PC-3 (cell line): ENCODE measurements at regions not wholly inside any gene's neighbourhood (a gene's known extent, or its start where the extent isn't known, plus 50 kb on each side); places are given as distances from the start of the nearest gene placed in this dataset.

Source experiments
- ATAC-seq: fragments of 200-7000 bp; cut with Tn5 transposase; 2 replicates; pipeline ENCODE4 v1.9.1; 2020; ENCODE audit warnings: mild to moderate bottlenecking, moderate library complexity
- BruUV-seq: library from RNA; stranded (reverse); fragments of 400-500 nt; replicated peaks from 2 replicates; lab custom pipeline; 2021; lab: Mats Ljungman, UMichigan
- CTCF ChIA-PET: fragments of 300-600 bp; sonication (Branson Sonifier 250); formaldehyde crosslinking; loops from one replicate; lab custom pipeline; 2022; ENCODE audit warnings: antibody characterized with exemption; lab: Charles Lee
- POLR2A ChIA-PET: fragments of 300-600 bp; sonication (Branson Sonifier 250); formaldehyde crosslinking; loops from one replicate; lab custom pipeline; 2022; ENCODE audit warnings: antibody characterized with exemption; ENCODE audit not compliant: unreplicated experiment; lab: Charles Lee
- DNase-seq: peaks from one replicate; pipeline ENCODE4 v3.0.0-alpha.2; 2015
- H2AFZ ChIP-seq: fragments of 300-600 bp; sonication (generic); 2 replicates; pipeline ENCODE4 v1.6.0; 2016; ENCODE audit warnings: antibody characterized with exemption, low read length
- H3F3A ChIP-seq: fragments of 300-600 bp; sonication (generic); one replicate; pipeline ENCODE4 v1.6.0; 2017; ENCODE audit warnings: antibody characterized with exemption, low read length, control low read depth, mild to moderate bottlenecking; ENCODE audit not compliant: unreplicated experiment
- H3K27ac ChIP-seq: fragments of 300-600 bp; sonication (generic); 2 replicates; pipeline ENCODE4 v1.5.1; 2016; ENCODE audit warnings: mild to moderate bottlenecking, low read length
- H3K27me3 ChIP-seq: fragments of 300-600 bp; sonication (generic); 2 replicates; pipeline ENCODE4 v1.6.1; 2016; ENCODE audit warnings: low read length, mixed read lengths
- H3K36me3 ChIP-seq: fragments of 300-600 bp; sonication (generic); 2 replicates; pipeline ENCODE4 v1.6.1; 2016; ENCODE audit warnings: low read depth, mixed run types, low read length, mixed read lengths
- H3K4me1 ChIP-seq: fragments of 300-600 bp; sonication (generic); 2 replicates; pipeline ENCODE4 v1.5.1; 2016; ENCODE audit warnings: low read length; ENCODE audit not compliant: insufficient read depth
- H3K4me2 ChIP-seq: fragments of 300-600 bp; sonication (generic); 2 replicates; pipeline ENCODE4 v1.6.0; 2016; ENCODE audit warnings: low read length
- H3K4me3 ChIP-seq: fragments of 300-600 bp; sonication (generic); 2 replicates; pipeline ENCODE4 v1.5.1; 2016; ENCODE audit warnings: mild to moderate bottlenecking, low read length, mixed read lengths
- H3K79me2 ChIP-seq: fragments of 300-600 bp; sonication (generic); 2 replicates; pipeline ENCODE4 v1.6.1; 2017; ENCODE audit warnings: low read length, mixed read lengths
- H3K9ac ChIP-seq: fragments of 300-600 bp; sonication (generic); 2 replicates; pipeline ENCODE4 v1.6.0; 2016; ENCODE audit warnings: mild to moderate bottlenecking, low read length
- H3K9me2 ChIP-seq: fragments of 300-600 bp; sonication (generic); replicated peaks from 2 replicates; pipeline ENCODE4 v1.6.1; 2016; ENCODE audit warnings: mixed run types, low read length, mixed read lengths
- H3K9me3 ChIP-seq: fragments of 300-600 bp; sonication (generic); 2 replicates; pipeline ENCODE4 v1.6.1; 2016; ENCODE audit warnings: low read length, mixed read lengths
- H4K20me1 ChIP-seq: fragments of 300-600 bp; sonication (generic); 2 replicates; pipeline ENCODE4 v1.6.1; 2016; ENCODE audit warnings: low read length, mixed read lengths
- CTCF ChIP-seq: fragments of 300-600 bp; sonication (generic); conservative IDR thresholded peaks from 2 replicates; pipeline ENCODE4 v1.5.1; 2017; ENCODE audit warnings: antibody characterized with exemption, low read depth, mild to moderate bottlenecking, low read length
- EZH2 ChIP-seq: fragments of 300-600 bp; sonication (generic); IDR thresholded peaks from one replicate; pipeline ENCODE4 v1.6.1; 2017; ENCODE audit warnings: antibody characterized with exemption, mild to moderate bottlenecking, low read length; ENCODE audit not compliant: unreplicated experiment
- EZH2phosphoT487 ChIP-seq: fragments of 300-600 bp; sonication (generic); IDR thresholded peaks from 2 replicates; pipeline ENCODE4 v1.6.1; 2018; ENCODE audit warnings: mild to moderate bottlenecking, antibody characterized with exemption, low read length, borderline replicate concordance
- intact Hi-C: fragments of 100-400 bp; cut with micrococcal nuclease; formaldehyde crosslinking; loops from 2 replicates; pipeline ENCODE4 v1.9.0; 2023

- ATAC-seq (no peak), DNase-seq (no peak)
- H3K27me3 ChIP-seq: peaks cover 38% of the 10 kb centered on the region
- ChIA-PET CTCF (no interaction called here), POLR2A (no interaction called here)
- no peaks in the 10 kb centered on the region for H3K9me2 ChIP-seq
- H3F3A ChIP-seq: no peaks in the 10 kb centered on the region
- TF ChIP-seq EZH2 (no peak), EZH2phosphoT487 (no peak), CTCF (no peak)
- H3K79me2 ChIP-seq: no peaks in the 10 kb centered on the region
- H4K20me1 ChIP-seq: no peaks in the 10 kb centered on the region
- H3K36me3 ChIP-seq: no peaks in the 10 kb centered on the region
- no peak overlapping the region for H3K4me3 ChIP-seq
- H3K9me3 ChIP-seq: no peaks in the 10 kb centered on the region
- no peak overlapping the region for H3K9ac ChIP-seq
- no peak overlapping the region for H3K4me2 ChIP-seq
- H2AFZ ChIP-seq: no peak overlapping the region
- intact Hi-C loops: no loop called here
- H3K27ac ChIP-seq: no peak overlapping the region
- BruUV-seq: no TSS peak
- H3K4me1 ChIP-seq: no peaks in the 10 kb centered on the region
Measured at GRCh38 chr2:60175290-60175689, 378.2 kb downstream of the BCL11A start.

GRCh38 chr2:60174146-60174545 lies 379.3 kb downstream of the BCL11A start:
- Histone ChIP-seq H3F3A (no peaks in the 10 kb centered on the region), H3K9ac (no peak overlapping the region), H3K27ac (no peak overlapping the region), H3K36me3 (no peaks in the 10 kb centered on the region), H3K9me2 (no peaks in the 10 kb centered on the region), H3K9me3 (no peaks in the 10 kb centered on the region), H3K4me3 (no peak overlapping the region), H3K4me1 (no peaks in the 10 kb centered on the region), H4K20me1 (no peaks in the 10 kb centered on the region), H2AFZ (no peak overlapping the region), H3K79me2 (no peaks in the 10 kb centered on the region), H3K27me3 (peaks cover 40% of the 10 kb centered on the region), H3K4me2 (no peak overlapping the region)
- intact Hi-C loops: no loop called here
- CTCF ChIA-PET: no interaction called here
- POLR2A ChIA-PET: no interaction called here
- DNase-seq: no peak
- TF ChIP-seq CTCF (no peak), EZH2phosphoT487 (no peak), EZH2 (no peak)
- ATAC-seq: no peak
- no TSS peak for BruUV-seq

GRCh38 chr2:60172801-60173200 lies 380.7 kb downstream of the BCL11A start:
- ChIA-PET POLR2A (no interaction called here), CTCF (no interaction called here)
- BruUV-seq: no TSS peak
- DNase-seq (no peak), ATAC-seq (no peak)
- Histone ChIP-seq H3K4me2 (no peak overlapping the region), H3K36me3 (no peaks in the 10 kb centered on the region), H3K9ac (no peak overlapping the region), H4K20me1 (no peaks in the 10 kb centered on the region), H3K27me3 (peaks cover 48% of the 10 kb centered on the region), H3K9me2 (no peaks in the 10 kb centered on the region), H3K9me3 (no peaks in the 10 kb centered on the region), H3K27ac (no peak overlapping the region), H3K79me2 (no peaks in the 10 kb centered on the region), H3F3A (no peaks in the 10 kb centered on the region), H3K4me3 (no peak overlapping the region), H3K4me1 (no peaks in the 10 kb centered on the region), H2AFZ (no peak overlapping the region)
- intact Hi-C loops: no loop called here
- TF ChIP-seq CTCF: no peak
- TF ChIP-seq EZH2: no peak
- TF ChIP-seq EZH2phosphoT487: no peak
